ENCODE measurements at regions not wholly inside any gene's neighbourhood (a gene's known extent, or its start where the extent isn't known, plus 50 kb on each side); places are given as distances from the start of the nearest gene placed in this dataset.

DNA sequence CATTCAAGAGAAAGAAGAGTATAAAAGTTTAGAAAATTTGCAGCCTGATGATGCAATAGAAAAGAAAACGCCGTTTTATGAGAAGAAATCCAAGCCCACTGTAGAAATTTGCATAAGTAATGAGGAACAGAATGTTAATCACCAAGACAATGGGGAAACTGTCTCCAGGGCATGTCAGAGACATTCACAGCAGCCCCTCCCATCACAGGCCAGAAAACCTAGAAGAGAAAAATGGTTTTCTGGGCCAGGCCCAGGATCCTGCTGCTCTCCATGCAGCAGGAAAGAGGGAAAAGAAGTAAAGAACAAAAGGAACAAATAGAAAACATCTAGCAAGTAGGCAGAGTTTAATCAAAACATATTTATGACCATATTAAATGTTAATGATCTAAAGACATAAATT, 119.0 kb downstream of the ANKRD50 start:
- no peak for DNase-seq (ENCODE audit: insufficient read length)
- TF ChIP-seq POLR2A (IDR thresholded peaks at IDR 0.05; ENCODE audit: low read depth, low read length) (no peak), POLR2AphosphoS5 (IDR thresholded peaks at IDR 0.05; ENCODE audit: low read depth, low read length) (no peak), TAF1 (IDR thresholded peaks at IDR 0.05; ENCODE audit: borderline replicate concordance, low read depth, low read length) (no peak)
- FAIRE-seq: no peak

GRCh38 chr4:124594945-124595344, 117.6 kb downstream of the ANKRD50 start:
- no peak for FAIRE-seq
- no peak for DNase-seq (ENCODE audit: insufficient read length)
- TF ChIP-seq POLR2AphosphoS5 (IDR thresholded peaks at IDR 0.05; ENCODE audit: low read depth, low read length) (no peak), TAF1 (IDR thresholded peaks at IDR 0.05; ENCODE audit: borderline replicate concordance, low read depth, low read length) (no peak), POLR2A (IDR thresholded peaks at IDR 0.05; ENCODE audit: low read depth, low read length) (no peak)

DNA sequence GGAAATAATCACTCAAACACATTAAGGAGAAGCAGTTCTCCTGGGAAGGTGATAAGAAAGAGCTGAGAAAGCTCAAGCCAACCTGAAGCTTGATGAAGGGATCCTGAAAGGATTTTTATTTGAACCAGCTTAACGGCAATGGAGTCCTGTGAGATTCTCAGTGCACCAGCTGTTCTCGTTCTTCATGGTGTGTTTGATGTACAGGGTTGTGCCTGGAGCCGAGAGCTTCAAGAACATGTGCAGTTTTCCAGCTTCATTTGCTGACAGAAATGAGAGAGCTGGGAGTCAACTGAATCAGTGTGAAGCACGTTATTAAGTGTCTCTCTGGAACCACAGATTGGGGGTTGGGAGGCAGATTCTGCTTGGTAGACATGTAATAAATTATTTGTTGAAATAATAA, 115.7 kb downstream of the ANKRD50 start:
- DNase-seq (ENCODE audit: insufficient read length) (no peak), FAIRE-seq (no peak)
- no peak for TF ChIP-seq POLR2AphosphoS5 (IDR thresholded peaks at IDR 0.05; ENCODE audit: low read depth, low read length)
- TF ChIP-seq TAF1 (IDR thresholded peaks at IDR 0.05; ENCODE audit: borderline replicate concordance, low read depth, low read length): no peak
- TF ChIP-seq POLR2A (IDR thresholded peaks at IDR 0.05; ENCODE audit: low read depth, low read length): no peak

GRCh38 chr4:124610211-124610610, 102.3 kb downstream of the ANKRD50 start:
- DNase-seq (ENCODE audit: insufficient read length) (no peak), FAIRE-seq (no peak)
- TF ChIP-seq POLR2AphosphoS5 (IDR thresholded peaks at IDR 0.05; ENCODE audit: low read depth, low read length) (no peak), POLR2A (IDR thresholded peaks at IDR 0.05; ENCODE audit: low read depth, low read length) (no peak), TAF1 (IDR thresholded peaks at IDR 0.05; ENCODE audit: borderline replicate concordance, low read depth, low read length) (no peak)

Data from GM12892 (cell line).